ENCODE measurements at regions not wholly inside any gene's neighbourhood (a gene's known extent, or its start where the extent isn't known, plus 50 kb on each side); places are given as distances from the start of the nearest gene placed in this dataset.

- Histone ChIP-seq H3K36me3 (no peaks in the 10 kb centered on the region), H3K9ac (ENCODE audit: low read depth in 2 of 2, low read length in 2 of 2) (no peak overlapping the region), H3K27ac (no peak overlapping the region), H3K27me3 (no peaks in the 10 kb centered on the region), H3K4me1 (no peaks in the 10 kb centered on the region), H3K4me3 (no peak overlapping the region), H3K9me3 (no peaks in the 10 kb centered on the region)
- no peak for TF ChIP-seq CTCF (IDR thresholded peaks at IDR 0.05)
- no peak for DNase-seq
- intact Hi-C loops (cut with DNase I) = no loop called here
These were observed 85.4 kb upstream of the TMEM18 start for GRCh38 chr2:762646-763045.

GRCh38 chr2:761384-761783, 84.2 kb upstream of the TMEM18 start:
- no peaks in the 10 kb centered on the region for H3K9me3 ChIP-seq
- H3K27ac ChIP-seq = no peak overlapping the region
- no peaks in the 10 kb centered on the region for H3K27me3 ChIP-seq
- no peak for TF ChIP-seq CTCF (IDR thresholded peaks at IDR 0.05)
- H3K9ac ChIP-seq (ENCODE audit: low read depth in 2 of 2, low read length in 2 of 2) = no peak overlapping the region
- intact Hi-C loops (cut with DNase I) = no loop called here
- H3K4me1 ChIP-seq = no peaks in the 10 kb centered on the region
- no peaks in the 10 kb centered on the region for H3K36me3 ChIP-seq
- no peak overlapping the region for H3K4me3 ChIP-seq
- DNase-seq = no peak

GRCh38 chr2:760001-760400, 82.8 kb upstream of the TMEM18 start:
- Histone ChIP-seq H3K27me3 (no peaks in the 10 kb centered on the region), H3K9me3 (no peaks in the 10 kb centered on the region), H3K9ac (ENCODE audit: low read depth in 2 of 2, low read length in 2 of 2) (no peak overlapping the region), H3K36me3 (no peaks in the 10 kb centered on the region), H3K4me1 (no peaks in the 10 kb centered on the region), H3K4me3 (no peak overlapping the region), H3K27ac (no peak overlapping the region)
- DNase-seq = no peak
- TF ChIP-seq CTCF (IDR thresholded peaks at IDR 0.05) = no peak
- intact Hi-C loops (cut with DNase I) = no loop called here

- no peak overlapping the region for H3K9ac ChIP-seq (ENCODE audit: low read depth in 2 of 2, low read length in 2 of 2)
- TF ChIP-seq CTCF (IDR thresholded peaks at IDR 0.05) = no peak
- no peaks in the 10 kb centered on the region for H3K4me1 ChIP-seq
- intact Hi-C loops (cut with DNase I) = no loop called here
- no peak overlapping the region for H3K4me3 ChIP-seq
- no peak for DNase-seq
- H3K9me3 ChIP-seq = no peaks in the 10 kb centered on the region
- no peaks in the 10 kb centered on the region for H3K27me3 ChIP-seq
- no peak overlapping the region for H3K27ac ChIP-seq
- no peaks in the 10 kb centered on the region for H3K36me3 ChIP-seq
These were observed 81.0 kb upstream of the TMEM18 start for GRCh38 chr2:758073-758820.

- H3K27me3 ChIP-seq = no peaks in the 10 kb centered on the region
- no peak overlapping the region for H3K27ac ChIP-seq
- no peak overlapping the region for H3K9ac ChIP-seq (ENCODE audit: low read depth in 2 of 2, low read length in 2 of 2)
- no peak overlapping the region for H3K4me3 ChIP-seq
- H3K36me3 ChIP-seq = no peaks in the 10 kb centered on the region
- no peak for TF ChIP-seq CTCF (IDR thresholded peaks at IDR 0.05)
- no peak for DNase-seq
- no peaks in the 10 kb centered on the region for H3K9me3 ChIP-seq
- intact Hi-C loops (cut with DNase I) = no loop called here
- H3K4me1 ChIP-seq = no peaks in the 10 kb centered on the region
These were observed 75.9 kb upstream of the TMEM18 start for GRCh38 chr2:753123-753522.
